SK-N-SH treated with all-trans-retinoic acid at 6 μM for 48 hours (cell line): ENCODE measurements at regions not wholly inside any gene's neighbourhood (a gene's known extent, or its start where the extent isn't known, plus 50 kb on each side); places are given as distances from the start of the nearest gene placed in this dataset.

Experiments used
- ATAC-seq: fragments of 200-7000 bp; cut with Tn5 transposase; 3 replicates; pipeline ENCODE4 v1.9.1; 2020; ENCODE audit warnings: mild to moderate bottlenecking, moderate library complexity
- ARNTL ChIP-seq: fragments of 450-650 bp; formaldehyde crosslinking; IDR thresholded peaks from 2 replicates; pipeline ENCODE4 v1.5.0; 2020; ENCODE audit warnings: low read depth, mild to moderate bottlenecking, moderate library complexity, borderline replicate concordance
- BACH2 ChIP-seq: fragments of 250-450 bp; sonication (Bioruptor Pico); IDR thresholded peaks from 2 replicates; pipeline ENCODE4 v1.9.0; 2021; ENCODE audit warnings: mild to moderate bottlenecking, borderline replicate concordance
- CREB5 ChIP-seq: fragments of 250-450 bp; sonication (Bioruptor Pico); IDR thresholded peaks from 2 replicates; pipeline ENCODE4 v1.5.1; 2020; ENCODE audit warnings: low read depth, mild to moderate bottlenecking, moderate library complexity
- CSDC2 ChIP-seq: fragments of 250-450 bp; sonication (Bioruptor Pico); IDR thresholded peaks from 2 replicates; pipeline ENCODE4 v1.5.0; 2020; ENCODE audit warnings: mild to moderate bottlenecking, moderate library complexity
- CSRNP3 ChIP-seq: fragments of 250-450 bp; sonication (Bioruptor Pico); IDR thresholded peaks from 2 replicates; pipeline ENCODE4 v1.5.1; 2021; ENCODE audit warnings: mild to moderate bottlenecking, moderate library complexity
- ESRRG ChIP-seq: fragments of 250-450 bp; sonication (Bioruptor Pico); IDR thresholded peaks from 2 replicates; pipeline ENCODE4 v1.6.1; 2021; ENCODE audit warnings: mild to moderate bottlenecking
- ISL1 ChIP-seq: fragments of 250-450 bp; sonication (Bioruptor Pico); IDR thresholded peaks from 2 replicates; pipeline ENCODE4 v2.1.2; 2022; ENCODE audit warnings: mild to moderate bottlenecking, moderate library complexity
- OSR1 ChIP-seq: fragments of 250-450 bp; sonication (Bioruptor Pico); IDR thresholded peaks from 2 replicates; pipeline ENCODE4 v1.8.0; 2022; ENCODE audit warnings: moderate library complexity, mild to moderate bottlenecking, inconsistent platforms
- PATZ1 ChIP-seq: fragments of 250-450 bp; sonication (Bioruptor Pico); IDR thresholded peaks from 2 replicates; pipeline ENCODE4 v1.8.0; 2020; ENCODE audit warnings: mild to moderate bottlenecking, moderate library complexity, borderline replicate concordance
- POU6F1 ChIP-seq: fragments of 250-450 bp; sonication (Bioruptor Pico); IDR thresholded peaks from 2 replicates; pipeline ENCODE4 v1.8.0; 2021; ENCODE audit warnings: low read depth, mild to moderate bottlenecking, moderate library complexity, borderline replicate concordance
- RARB ChIP-seq: fragments of 250-450 bp; sonication (Bioruptor Pico); IDR thresholded peaks from 2 replicates; pipeline ENCODE4 v1.8.0; 2021; ENCODE audit warnings: mild to moderate bottlenecking, moderate library complexity
- SNAI2 ChIP-seq: fragments of 250-450 bp; sonication (Bioruptor Pico); IDR thresholded peaks from 2 replicates; pipeline ENCODE4 v1.5.0; 2020; ENCODE audit warnings: mild to moderate bottlenecking, moderate library complexity
- TCF4 ChIP-seq: fragments of 250-450 bp; sonication (Bioruptor Pico); IDR thresholded peaks from 2 replicates; pipeline ENCODE4 v1.8.0; 2021; ENCODE audit warnings: mild to moderate bottlenecking, moderate library complexity, borderline replicate concordance
- TOX ChIP-seq: fragments of 250-450 bp; sonication (Bioruptor Pico); IDR thresholded peaks from 2 replicates; pipeline ENCODE4 v1.8.0; 2021; ENCODE audit warnings: mild to moderate bottlenecking, moderate library complexity, borderline replicate concordance
- TSHZ2 ChIP-seq: fragments of 250-450 bp; sonication (Bioruptor Pico); IDR thresholded peaks from 2 replicates; pipeline ENCODE4 v1.5.0; 2020; ENCODE audit warnings: mild to moderate bottlenecking, moderate library complexity
- ZC3H10 ChIP-seq: fragments of 250-450 bp; sonication (Bioruptor Pico); IDR thresholded peaks from 2 replicates; pipeline ENCODE4 v1.5.1; 2021; ENCODE audit warnings: mild to moderate bottlenecking, moderate library complexity
- ZFP3 ChIP-seq: fragments of 250-450 bp; sonication (Bioruptor Pico); IDR thresholded peaks from 2 replicates; pipeline ENCODE4 v1.5.0; 2020; ENCODE audit warnings: mild to moderate bottlenecking, moderate library complexity
- ZFP30 ChIP-seq: fragments of 450-650 bp; formaldehyde crosslinking; IDR thresholded peaks from 2 replicates; pipeline ENCODE4 v1.5.0; 2022; ENCODE audit warnings: mild to moderate bottlenecking, moderate library complexity
- ZNF70 ChIP-seq: fragments of 450-650 bp; formaldehyde crosslinking; IDR thresholded peaks from 2 replicates; pipeline ENCODE4 v1.5.0; 2020; ENCODE audit warnings: mild to moderate bottlenecking, moderate library complexity
- ZNF8 ChIP-seq: fragments of 450-650 bp; formaldehyde crosslinking; IDR thresholded peaks from 2 replicates; pipeline ENCODE4 v1.5.0; 2020; ENCODE audit warnings: mild to moderate bottlenecking, moderate library complexity

- TF ChIP-seq CREB5 (CRISPR knock-in tag) (no peak), TOX (CRISPR knock-in tag) (no peak), ESRRG (no peak), ZNF8 (CRISPR knock-in tag) (no peak), BACH2 (no peak), OSR1 (CRISPR knock-in tag) (no peak), ZFP30 (CRISPR knock-in tag) (no peak), POU6F1 (CRISPR knock-in tag) (no peak), RARB (CRISPR knock-in tag) (no peak), TSHZ2 (no peak), ARNTL (CRISPR knock-in tag) (no peak), SNAI2 (CRISPR knock-in tag) (no peak), ZNF70 (CRISPR knock-in tag) (no peak)
- TF ChIP-seq, all 23 proteins: peak for 0
- ATAC-seq, result no peak
These were observed 359.4 kb downstream of the GPAM start for GRCh38 chr10:111824128-111824527.

GRCh38 chr10:111830359-111830758 lies 353.2 kb downstream of the GPAM start:
- no peak for ATAC-seq
- TF ChIP-seq ESRRG, result no peak
- no peak for TF ChIP-seq CSRNP3 (CRISPR knock-in tag)
- TF ChIP-seq PATZ1 (CRISPR knock-in tag), result no peak
- TF ChIP-seq ZC3H10 (CRISPR knock-in tag), result no peak
- no peak for TF ChIP-seq ZNF8 (CRISPR knock-in tag)
- TF ChIP-seq BACH2, result no peak
- no peak for TF ChIP-seq ZNF70 (CRISPR knock-in tag)
- TF ChIP-seq ZFP30 (CRISPR knock-in tag), result no peak
- TF ChIP-seq TSHZ2, result no peak
- no peak for TF ChIP-seq OSR1 (CRISPR knock-in tag)
- no peak for TF ChIP-seq TCF4 (CRISPR knock-in tag)
- TF ChIP-seq SNAI2 (CRISPR knock-in tag), result no peak
- TF ChIP-seq RARB (CRISPR knock-in tag), result no peak

GRCh38 chr10:111831058-111831457 lies 352.5 kb downstream of the GPAM start:
- ATAC-seq, result no peak
- no peak for TF ChIP-seq CSDC2 (CRISPR knock-in tag)
- TF ChIP-seq ESRRG, result no peak
- no peak for TF ChIP-seq ISL1
- TF ChIP-seq ZFP3 (CRISPR knock-in tag), result no peak
- TF ChIP-seq SNAI2 (CRISPR knock-in tag), result no peak
- TF ChIP-seq CREB5 (CRISPR knock-in tag), result no peak
- TF ChIP-seq POU6F1 (CRISPR knock-in tag), result no peak
- TF ChIP-seq ZNF70 (CRISPR knock-in tag), result no peak
- TF ChIP-seq PATZ1 (CRISPR knock-in tag), result no peak
